GM23248 (cell line): ENCODE measurements at regions not wholly inside any gene's neighbourhood (a gene's known extent, or its start where the extent isn't known, plus 50 kb on each side); places are given as distances from the start of the nearest gene placed in this dataset.

Source experiments
- EZH2 ChIP-seq: fragments of 200-600 bp; sonication (generic); IDR thresholded peaks from 2 replicates; pipeline ENCODE4 v1.6.1; 2018; ENCODE audit warnings: antibody characterized with exemption, mild to moderate bottlenecking; ENCODE audit not compliant: insufficient read depth, poor library complexity, severe bottlenecking
- EZH2phosphoT487 ChIP-seq: fragments of 200-600 bp; sonication (generic); IDR thresholded peaks from 2 replicates; pipeline ENCODE4 v1.6.1; 2018; ENCODE audit warnings: antibody characterized with exemption, moderate library complexity, mild to moderate bottlenecking, low read depth; ENCODE audit not compliant: insufficient read depth

GRCh38 chrX:131970347-131970746, 52.8 kb upstream of the STK26 start:
- TF ChIP-seq EZH2phosphoT487 (no peak), EZH2 (no peak)
